SU-DHL-6 (cell line): ENCODE measurements at regions not wholly inside any gene's neighbourhood (a gene's known extent, or its start where the extent isn't known, plus 50 kb on each side); places are given as distances from the start of the nearest gene placed in this dataset.

Experiments
- H2AFZ ChIP-seq: fragments of 200-600 bp; sonication (generic); 2 replicates; pipeline ENCODE4 v1.6.1; 2014; ENCODE audit warnings: low read depth, mild to moderate bottlenecking, moderate library complexity, mixed read lengths, antibody characterized with exemption, low read length; ENCODE audit not compliant: severe bottlenecking
- H3F3A ChIP-seq: fragments of 200-600 bp; shearing (Covaris generic); 2 replicates; pipeline ENCODE4 v1.6.0; 2016; ENCODE audit warnings: antibody characterized with exemption, mild to moderate bottlenecking; ENCODE audit not compliant: insufficient read depth
- H3K27ac ChIP-seq: fragments of 200-600 bp; sonication (generic); 2 replicates; pipeline ENCODE4 v1.5.1; 2016; ENCODE audit warnings: low read depth, mild to moderate bottlenecking, low read length, moderate library complexity, mixed read lengths
- H3K27me3 ChIP-seq: fragments of 200-600 bp; sonication (generic), shearing (Covaris generic); 2 replicates; pipeline ENCODE4 v1.6.0; 2014; ENCODE audit warnings: mild to moderate bottlenecking, low read length
- H3K36me3 ChIP-seq: fragments of 200-600 bp; sonication (generic); 2 replicates; pipeline ENCODE4 v1.6.1; 2014; ENCODE audit warnings: mild to moderate bottlenecking, low read length, mixed read lengths
- H3K4me2 ChIP-seq: fragments of 300-600, 200-600 bp; shearing (Covaris generic), sonication (generic); 2 replicates; pipeline ENCODE4 v1.6.0; 2014; ENCODE audit warnings: low read length, low read depth, mild to moderate bottlenecking; ENCODE audit not compliant: poor library complexity, severe bottlenecking
- H3K4me3 ChIP-seq: fragments of 200-600 bp; sonication (generic); 2 replicates; pipeline ENCODE4 v1.5.1; 2014; ENCODE audit warnings: antibody characterized with exemption, low read length, mild to moderate bottlenecking, mixed read lengths; ENCODE audit not compliant: insufficient read depth, poor library complexity, severe bottlenecking
- H3K79me2 ChIP-seq: fragments of 200-600 bp; sonication (generic); 2 replicates; pipeline ENCODE4 v1.6.1; 2014; ENCODE audit warnings: mild to moderate bottlenecking, low read length, moderate library complexity; ENCODE audit not compliant: insufficient read depth
- H3K9ac ChIP-seq: fragments of 200-600 bp; sonication (generic); 2 replicates; pipeline ENCODE4 v1.7.0; 2014; ENCODE audit warnings: mild to moderate bottlenecking, low read length
- H3K9me2 ChIP-seq: fragments of 200-600 bp; sonication (generic); replicated peaks from 2 replicates; pipeline ENCODE4 v1.6.1; 2014; ENCODE audit warnings: low read length; ENCODE audit not compliant: insufficient read depth
- H3K9me3 ChIP-seq: fragments of 200-600 bp; sonication (generic); 2 replicates; pipeline ENCODE4 v1.6.1; 2014; ENCODE audit warnings: low read length, mixed read lengths; ENCODE audit not compliant: insufficient read depth
- H4K20me1 ChIP-seq: fragments of 200-600 bp; sonication (generic); 2 replicates; pipeline ENCODE4 v1.6.1; 2014; ENCODE audit warnings: low read depth, mild to moderate bottlenecking, antibody characterized with exemption, low read length, moderate library complexity, mixed read lengths
- EZH2phosphoT487 ChIP-seq: fragments of 200-600 bp; sonication (generic), shearing (Covaris generic); conservative IDR thresholded peaks from 2 replicates; pipeline ENCODE4 v1.6.1; 2018; ENCODE audit warnings: mild to moderate bottlenecking, antibody characterized with exemption, low read length, moderate library complexity, mixed read lengths
- TF ChIP-seq, protein P1 (sequence below): fragments of 200-600 bp; sonication (generic); IDR thresholded peaks from one replicate; pipeline ENCODE4 v1.5.1; 2017; ENCODE audit warnings: antibody characterized with exemption, mild to moderate bottlenecking, low read length, moderate library complexity; ENCODE audit not compliant: insufficient read depth, poor library complexity, severe bottlenecking

- no peaks in the 10 kb centered on the region for H3K36me3 ChIP-seq
- no peak overlapping the region for H3K4me2 ChIP-seq
- no peak overlapping the region for H3K4me3 ChIP-seq
Observed at GRCh38 chr20:20946122-20946759, 159.9 kb downstream of the LINC00237 start.

GRCh38 chr20:20941468-20941889 is 164.7 kb downstream of the LINC00237 start:
- Histone ChIP-seq H2AFZ (no peak overlapping the region), H3K4me2 (no peak overlapping the region), H3K9me2 (peaks cover 3% of the 10 kb centered on the region; the same call in 1 of the 2 replicates), H3K27me3 (no peaks in the 10 kb centered on the region), H3K9ac (no peak overlapping the region), H3K79me2 (no peaks in the 10 kb centered on the region), H4K20me1 (no peaks in the 10 kb centered on the region), H3K27ac (no peak overlapping the region), H3F3A (no peaks in the 10 kb centered on the region), H3K9me3 (no peaks in the 10 kb centered on the region), H3K4me3 (no peak overlapping the region), H3K36me3 (no peaks in the 10 kb centered on the region)
- TF ChIP-seq, protein P1, sequence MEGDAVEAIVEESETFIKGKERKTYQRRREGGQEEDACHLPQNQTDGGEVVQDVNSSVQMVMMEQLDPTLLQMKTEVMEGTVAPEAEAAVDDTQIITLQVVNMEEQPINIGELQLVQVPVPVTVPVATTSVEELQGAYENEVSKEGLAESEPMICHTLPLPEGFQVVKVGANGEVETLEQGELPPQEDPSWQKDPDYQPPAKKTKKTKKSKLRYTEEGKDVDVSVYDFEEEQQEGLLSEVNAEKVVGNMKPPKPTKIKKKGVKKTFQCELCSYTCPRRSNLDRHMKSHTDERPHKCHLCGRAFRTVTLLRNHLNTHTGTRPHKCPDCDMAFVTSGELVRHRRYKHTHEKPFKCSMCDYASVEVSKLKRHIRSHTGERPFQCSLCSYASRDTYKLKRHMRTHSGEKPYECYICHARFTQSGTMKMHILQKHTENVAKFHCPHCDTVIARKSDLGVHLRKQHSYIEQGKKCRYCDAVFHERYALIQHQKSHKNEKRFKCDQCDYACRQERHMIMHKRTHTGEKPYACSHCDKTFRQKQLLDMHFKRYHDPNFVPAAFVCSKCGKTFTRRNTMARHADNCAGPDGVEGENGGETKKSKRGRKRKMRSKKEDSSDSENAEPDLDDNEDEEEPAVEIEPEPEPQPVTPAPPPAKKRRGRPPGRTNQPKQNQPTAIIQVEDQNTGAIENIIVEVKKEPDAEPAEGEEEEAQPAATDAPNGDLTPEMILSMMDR = no peak
- no peak for TF ChIP-seq EZH2phosphoT487

More at GRCh38 chr20:20946122-20946759, 159.9 kb downstream of the LINC00237 start:
- Histone ChIP-seq H4K20me1 (no peaks in the 10 kb centered on the region), H3F3A (no peaks in the 10 kb centered on the region), H3K9me2 (peaks cover 3% of the 10 kb centered on the region; the same call in 1 of the 2 replicates), H3K9me3 (no peaks in the 10 kb centered on the region), H2AFZ (no peak overlapping the region), H3K9ac (no peak overlapping the region), H3K27me3 (no peaks in the 10 kb centered on the region), H3K79me2 (no peaks in the 10 kb centered on the region), H3K27ac (no peak overlapping the region)
- no peak for TF ChIP-seq EZH2phosphoT487
- TF ChIP-seq, protein P1 = no peak

DNA sequence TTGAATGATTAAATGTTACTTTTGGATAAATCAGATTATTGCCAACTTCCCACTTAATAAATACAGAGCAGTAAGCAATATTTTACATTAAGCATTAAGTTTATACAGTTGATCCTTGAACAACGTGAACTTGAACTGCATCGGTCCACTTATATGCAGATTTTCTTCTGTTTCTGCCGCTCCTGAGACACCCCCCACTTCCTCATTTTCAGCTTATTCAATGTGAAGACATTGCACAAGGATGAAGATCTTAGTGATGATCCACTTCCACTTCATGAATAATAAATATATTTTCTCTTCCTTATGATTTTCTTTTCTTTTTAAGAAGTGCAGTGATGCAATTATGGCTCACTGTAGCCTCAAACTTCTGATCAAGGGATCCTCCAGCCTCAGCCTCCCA is 167.2 kb downstream of the LINC00237 start:
- no peaks in the 10 kb centered on the region for H3K27me3 ChIP-seq

More for the DNA sequence above, 167.2 kb downstream of the LINC00237 start:
- TF ChIP-seq, protein P1 = no peak
- TF ChIP-seq EZH2phosphoT487 = no peak
- Histone ChIP-seq H3K9me2 (peaks cover 3% of the 10 kb centered on the region; the same call in 1 of the 2 replicates), H3K4me3 (no peak overlapping the region), H3K9ac (no peak overlapping the region), H3K9me3 (no peaks in the 10 kb centered on the region), H4K20me1 (no peaks in the 10 kb centered on the region), H3K79me2 (no peaks in the 10 kb centered on the region), H3K36me3 (no peaks in the 10 kb centered on the region), H3F3A (no peaks in the 10 kb centered on the region), H3K27ac (no peak overlapping the region), H3K4me2 (no peak overlapping the region), H2AFZ (no peak overlapping the region)
